B cell (primary cell): ENCODE measurements at regions not wholly inside any gene's neighbourhood (a gene's known extent, or its start where the extent isn't known, plus 50 kb on each side); places are given as distances from the start of the nearest gene placed in this dataset.
"Not testable (repeated sequence)": the region's sequence is repeated elsewhere in the genome, so short reads cannot be mapped to it uniquely, and the experiment has no call there.

Experiments
- ATAC-seq: fragments of 200-7000 bp; cut with Tn5 transposase; one replicate; pipeline ENCODE4 v1.10.0; 2021; ENCODE audit warnings: low read depth, mild to moderate bottlenecking, moderate number of reproducible peaks, moderate library complexity
- CTCF ChIA-PET: fragments of 350-600 bp; sonication (Branson Sonifier 250); formaldehyde crosslinking; loops from one replicate; lab custom pipeline; 2021; ENCODE audit warnings: antibody characterized with exemption, inconsistent platforms; lab: Charles Lee
- POLR2A ChIA-PET: fragments of 350-600 bp; sonication (Branson Sonifier 250); formaldehyde crosslinking; loops from one replicate; lab custom pipeline; 2021; ENCODE audit warnings: antibody characterized with exemption; lab: Charles Lee
- DNase-seq: peaks from one replicate; pipeline ENCODE4 v3.0.0; 2013
- H2AFZ ChIP-seq: 2 replicates; pipeline ENCODE4 v1.6.1; 2012; ENCODE audit warnings: mild to moderate bottlenecking, low read depth, low read length; ENCODE audit not compliant: insufficient read depth, poor library complexity, severe bottlenecking
- H3K27ac ChIP-seq, 2 donors: 1 replicate in 1 of 2; 2 replicates in 1 of 2; pipeline ENCODE4 v1.5.1; 2012 to 2013; ENCODE audit warnings: low read length in 2 of 2, mild to moderate bottlenecking in 2 of 2, moderate library complexity in 1 of 2
- H3K27me3 ChIP-seq, 4 experiments: fragments of 200-600 bp in 1 of 4; sonication (generic) in 1 of 4; replicated peaks in 1 of 4; 1 replicate in 2 of 4; 2 replicates in 2 of 4; pipeline versions ENCODE4 v1.6.1 to v1.7.0; 2013 to 2016; ENCODE audit warnings: low read length in 3 of 4, mild to moderate bottlenecking in 2 of 4, mixed read lengths in 1 of 4, moderate library complexity in 1 of 4; ENCODE audit not compliant: insufficient read depth in 4 of 4, control insufficient read depth in 3 of 4; ENCODE audit errors: control extremely low read depth in 1 of 4
- H3K36me3 ChIP-seq, 2 experiments: replicated peaks in 1 of 2; 1 replicate in 1 of 2; 2 replicates in 1 of 2; pipeline versions ENCODE4 v1.6.1 to v1.7.1; 2013; ENCODE audit warnings: low read length in 1 of 2; ENCODE audit not compliant: insufficient read depth in 2 of 2, control insufficient read depth in 1 of 2; ENCODE audit errors: control extremely low read depth in 1 of 2, extremely low read depth in 1 of 2
- H3K4me1 ChIP-seq, 2 donors: fragments of 200-600 bp in 1 of 2; sonication (generic) in 1 of 2; 1 replicate in 1 of 2; 2 replicates in 1 of 2; pipeline versions ENCODE4 v1.5.1 to v1.6.1; 2013 to 2017; ENCODE audit warnings: low read length in 2 of 2; ENCODE audit not compliant: control insufficient read depth in 2 of 2, insufficient read depth in 2 of 2
- H3K4me2 ChIP-seq: replicated peaks from 2 replicates; pipeline ENCODE3; 2012; ENCODE audit warnings: mild to moderate bottlenecking, low read depth, low read length; ENCODE audit not compliant: poor library complexity, severe bottlenecking
- H3K4me3 ChIP-seq, 5 experiments: fragments of 200-600 bp in 1 of 5; sonication (generic) in 1 of 5; 1 replicate in 3 of 5; 2 replicates in 2 of 5; pipeline versions ENCODE4 v1.5.1 to v1.7.0; 2011 to 2016; ENCODE audit warnings: low read length in 4 of 5, mild to moderate bottlenecking in 4 of 5, low read depth in 2 of 5, control low read depth in 1 of 5, moderate library complexity in 1 of 5; ENCODE audit not compliant: insufficient read depth in 1 of 5; ENCODE audit errors: control extremely low read depth in 1 of 5, extremely low read depth in 1 of 5
- H3K79me2 ChIP-seq: fragments of 200-600 bp; sonication (generic); one replicate; pipeline ENCODE4 v1.6.0; 2016; ENCODE audit warnings: low read length; ENCODE audit not compliant: control insufficient read depth, insufficient read depth
- H3K9ac ChIP-seq: fragments of 200-600 bp; sonication (generic); 2 replicates; pipeline ENCODE4 v1.6.1; 2017; ENCODE audit warnings: mild to moderate bottlenecking, low read length, moderate library complexity
- H3K9me3 ChIP-seq, 3 donors: one replicate each; pipeline versions ENCODE4 v1.6.1 to v1.7.1; 2013; ENCODE audit warnings: low read length in 2 of 3; ENCODE audit not compliant: control insufficient read depth in 2 of 3, insufficient read depth in 1 of 3; ENCODE audit errors: control extremely low read depth in 1 of 3
- H4K20me1 ChIP-seq: 2 replicates; pipeline ENCODE4 v1.6.0; 2012; ENCODE audit warnings: mild to moderate bottlenecking, low read length; ENCODE audit not compliant: insufficient read depth, control insufficient read depth, poor library complexity, severe bottlenecking
- H3K27ac Mint-ChIP-seq: one replicate; pipeline ENCODE4 v1.8.0; 2021; ENCODE audit warnings: mixed read lengths
- H3K27me3 Mint-ChIP-seq: one replicate; pipeline ENCODE4 v1.8.0; 2021; ENCODE audit warnings: mixed read lengths
- H3K4me1 Mint-ChIP-seq: one replicate; pipeline ENCODE4 v1.8.0; 2021; ENCODE audit warnings: mixed read lengths
- H3K4me3 Mint-ChIP-seq: one replicate; pipeline ENCODE4 v1.8.0; 2021; ENCODE audit warnings: mixed read lengths
- H3K9me3 Mint-ChIP-seq: one replicate; pipeline ENCODE4 v1.8.0; 2022; ENCODE audit warnings: mixed read lengths; ENCODE audit not compliant: insufficient read depth
- EZH2 ChIP-seq: IDR thresholded peaks from 2 replicates; pipeline ENCODE4 v1.6.1; 2012; ENCODE audit warnings: borderline replicate concordance, low read depth, mild to moderate bottlenecking, moderate library complexity, low read length; ENCODE audit not compliant: insufficient read depth, poor library complexity, severe bottlenecking
- whole genome bisulfite sequencing: methylation state at CpG from one replicate; pipeline ENCODE4 v1.1.5; 2013; ENCODE audit warnings: missing lambda C conversion rate; ENCODE audit not compliant: insufficient coverage; 5-methylcytosine and 5-hydroxymethylcytosine counted together
- intact Hi-C: fragments of 100-400 bp; cut with micrococcal nuclease; formaldehyde crosslinking; loops from one replicate; pipeline ENCODE4 v1.10.0; 2022
- TF ChIP-seq, protein P1 (sequence below): fragments of 200-600 bp; IDR thresholded peaks from one replicate; pipeline ENCODE4 v1.8.0; 2022; ENCODE audit warnings: antibody characterized with exemption, mild to moderate bottlenecking

DNA sequence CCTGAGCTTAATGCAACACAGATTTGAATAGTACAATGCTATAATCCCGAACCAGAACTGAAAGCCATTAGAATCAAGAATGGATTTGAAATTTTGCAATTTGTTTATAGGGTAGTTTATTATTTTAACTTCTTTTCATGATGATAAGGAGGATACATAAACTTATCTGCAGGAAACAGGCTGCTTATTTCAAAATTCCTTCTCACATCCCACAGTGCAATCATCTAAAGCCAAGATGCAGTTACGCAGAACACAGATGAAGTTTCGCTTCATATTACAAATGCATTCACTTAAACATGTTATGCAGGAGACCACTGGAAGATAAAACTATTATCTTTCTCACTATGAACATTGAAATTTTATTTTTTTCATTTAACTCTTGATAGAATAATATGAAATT lies 1019.6 kb downstream of the PLA2G4A start:
- no peak overlapping the region for H3K27ac Mint-ChIP-seq
- Histone ChIP-seq H3K27ac (no peak overlapping the region), H3K9ac (no peak overlapping the region), H2AFZ (no peak overlapping the region), H3K36me3 (no peaks in the 10 kb centered on the region), H3K4me3 (no peak overlapping the region), H3K4me2 (no peak overlapping the region), H3K27me3 (no peaks in the 10 kb centered on the region), H3K79me2 (no peaks in the 10 kb centered on the region), H3K4me1 (no peaks in the 10 kb centered on the region), H3K9me3 (peaks cover 0 to 3% (median 0%) of the 10 kb centered on the region in 3 donors), H4K20me1 (no peaks in the 10 kb centered on the region)
- TF ChIP-seq EZH2 = no peak
- TF ChIP-seq, protein P1, sequence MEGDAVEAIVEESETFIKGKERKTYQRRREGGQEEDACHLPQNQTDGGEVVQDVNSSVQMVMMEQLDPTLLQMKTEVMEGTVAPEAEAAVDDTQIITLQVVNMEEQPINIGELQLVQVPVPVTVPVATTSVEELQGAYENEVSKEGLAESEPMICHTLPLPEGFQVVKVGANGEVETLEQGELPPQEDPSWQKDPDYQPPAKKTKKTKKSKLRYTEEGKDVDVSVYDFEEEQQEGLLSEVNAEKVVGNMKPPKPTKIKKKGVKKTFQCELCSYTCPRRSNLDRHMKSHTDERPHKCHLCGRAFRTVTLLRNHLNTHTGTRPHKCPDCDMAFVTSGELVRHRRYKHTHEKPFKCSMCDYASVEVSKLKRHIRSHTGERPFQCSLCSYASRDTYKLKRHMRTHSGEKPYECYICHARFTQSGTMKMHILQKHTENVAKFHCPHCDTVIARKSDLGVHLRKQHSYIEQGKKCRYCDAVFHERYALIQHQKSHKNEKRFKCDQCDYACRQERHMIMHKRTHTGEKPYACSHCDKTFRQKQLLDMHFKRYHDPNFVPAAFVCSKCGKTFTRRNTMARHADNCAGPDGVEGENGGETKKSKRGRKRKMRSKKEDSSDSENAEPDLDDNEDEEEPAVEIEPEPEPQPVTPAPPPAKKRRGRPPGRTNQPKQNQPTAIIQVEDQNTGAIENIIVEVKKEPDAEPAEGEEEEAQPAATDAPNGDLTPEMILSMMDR = no peak
- CTCF ChIA-PET = no interaction called here
- POLR2A ChIA-PET = no interaction called here
- no peaks in the 10 kb centered on the region for H3K4me1 Mint-ChIP-seq
- no peak for ATAC-seq
- intact Hi-C loops = no loop called here
- no peak overlapping the region for H3K4me3 Mint-ChIP-seq
- no CpG with 5 or more reads among the region's 3 CpGs for WGBS
- H3K9me3 Mint-ChIP-seq = peaks cover 12% of the 10 kb centered on the region
- DNase-seq = no peak
- no peaks in the 10 kb centered on the region for H3K27me3 Mint-ChIP-seq

DNA sequence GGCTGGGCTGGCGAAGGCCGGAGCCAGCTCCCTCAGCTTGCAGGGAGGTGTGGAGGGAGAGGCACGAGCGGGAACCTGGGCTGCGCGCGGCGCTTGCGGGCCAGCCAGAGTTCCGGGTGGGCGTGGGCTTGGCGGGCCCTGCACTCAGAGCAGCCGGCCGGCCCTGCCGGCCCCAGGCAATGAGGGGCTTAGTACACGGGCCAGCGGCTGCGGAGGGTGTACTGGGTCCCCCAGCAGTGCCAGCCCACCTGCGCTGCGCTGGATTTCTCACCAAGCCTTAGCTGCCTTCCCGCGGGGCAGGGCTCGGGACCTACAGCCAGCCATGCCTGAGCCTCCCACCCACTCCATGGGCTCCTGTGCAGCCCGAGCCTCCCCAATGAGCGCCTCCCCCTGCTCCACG lies 1021.4 kb downstream of the PLA2G4A start:
- CTCF ChIA-PET, H3K4me1 Mint-ChIP-seq, H3K27ac ChIP-seq, H3K27me3 Mint-ChIP-seq, H3K9ac ChIP-seq, H2AFZ ChIP-seq, ATAC-seq, H4K20me1 ChIP-seq, intact Hi-C loops, H3K4me2 ChIP-seq, DNase-seq, POLR2A ChIA-PET, H3K27ac Mint-ChIP-seq, H3K36me3 ChIP-seq, H3K27me3 ChIP-seq, H3K4me3 ChIP-seq, H3K79me2 ChIP-seq, H3K4me3 Mint-ChIP-seq, H3K4me1 ChIP-seq, H3K9me3 ChIP-seq: not testable (repeated sequence)
- WGBS = 93% methylated on average over 26 of the region's 26 CpGs
- peaks cover 16% of the 10 kb centered on the region for H3K9me3 Mint-ChIP-seq
